MM.1S (cell line): ENCODE measurements at regions not wholly inside any gene's neighbourhood (a gene's known extent, or its start where the extent isn't known, plus 50 kb on each side); places are given as distances from the start of the nearest gene placed in this dataset.

ENCODE experiments used
- CTCF ChIP-seq: fragments of 300-600 bp; sonication (generic); IDR thresholded peaks from 2 replicates; pipeline ENCODE4 v1.5.1; 2016; ENCODE audit warnings: antibody characterized with exemption, low read length, mixed read lengths
- EZH2phosphoT487 ChIP-seq: fragments of 300-600 bp; sonication (generic); IDR thresholded peaks from 2 replicates; pipeline ENCODE4 v1.6.1; 2018; ENCODE audit warnings: antibody characterized with exemption, low read length

DNA sequence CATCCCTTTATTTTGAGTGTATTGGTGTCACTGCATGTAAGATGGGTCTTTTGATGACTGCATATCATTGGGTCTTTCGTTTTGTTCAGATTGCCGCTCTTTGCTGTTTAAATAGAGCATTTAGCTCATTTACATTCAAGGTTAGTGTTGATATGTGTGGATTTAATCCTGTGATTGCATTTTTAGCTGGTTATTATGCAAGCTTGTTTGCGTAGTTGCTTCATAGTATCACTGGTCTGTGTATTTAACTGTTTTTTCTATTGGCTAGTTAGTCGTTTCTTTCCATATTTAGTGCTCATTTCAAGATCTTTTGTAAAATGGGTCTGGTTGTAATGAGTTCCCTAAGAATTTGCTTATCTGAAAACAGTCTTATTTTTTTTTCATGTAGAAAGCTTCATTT, 1170.6 kb upstream of the SEL1L start:
- TF ChIP-seq CTCF: no peak
- no peak for TF ChIP-seq EZH2phosphoT487
